Limb (tissue), 2 donors: ENCODE measurements at regions not wholly inside any gene's neighbourhood (a gene's known extent, or its start where the extent isn't known, plus 50 kb on each side); places are given as distances from the start of the nearest gene placed in this dataset.
"Not testable (repeated sequence)": the region's sequence is repeated elsewhere in the genome, so short reads cannot be mapped to it uniquely, and the experiment has no call there.

Source experiments
- DNase-seq, 2 donors: peaks; one replicate each; pipeline ENCODE4 v3.0.0-alpha.2; 2016; ENCODE audit errors: extremely low spot score in 2 of 2

GRCh38 chrX:23458957-23459356 is 124.3 kb downstream of the PTCHD1 start:
- not testable (repeated sequence) for DNase-seq

DNA sequence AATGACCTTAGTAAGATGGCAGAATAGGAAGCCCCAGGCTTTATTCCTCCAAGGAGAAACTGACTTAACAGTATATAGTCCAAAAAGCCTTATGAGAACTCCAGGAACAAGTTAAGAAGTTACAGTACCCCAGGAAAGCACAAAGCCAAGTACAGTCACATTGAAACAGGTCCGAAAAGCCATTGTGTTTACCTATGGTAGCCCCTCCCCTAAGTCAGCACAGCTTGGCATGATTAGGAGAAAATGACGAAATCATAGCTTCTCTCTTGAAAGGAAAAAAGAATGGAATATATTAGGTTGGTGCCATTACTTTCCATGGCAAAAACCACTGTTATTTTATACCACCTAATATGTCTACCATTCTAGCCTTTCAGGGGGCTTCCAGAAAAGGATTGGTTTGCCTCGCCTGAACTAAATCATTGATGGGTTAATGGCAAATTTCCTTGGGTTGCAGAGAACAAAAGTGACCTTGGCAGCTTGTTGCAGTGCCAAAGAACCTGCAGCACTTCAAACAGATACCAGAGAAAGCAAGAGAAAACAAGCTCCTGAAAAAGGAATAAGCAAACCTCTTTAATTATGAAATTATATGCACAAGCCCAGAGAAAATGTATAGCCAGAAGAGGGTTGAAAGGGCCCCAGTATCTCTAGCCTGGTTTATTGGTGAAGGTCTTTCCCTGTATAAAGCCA is 130.6 kb downstream of the PTCHD1 start:
- no peak for DNase-seq

DNA sequence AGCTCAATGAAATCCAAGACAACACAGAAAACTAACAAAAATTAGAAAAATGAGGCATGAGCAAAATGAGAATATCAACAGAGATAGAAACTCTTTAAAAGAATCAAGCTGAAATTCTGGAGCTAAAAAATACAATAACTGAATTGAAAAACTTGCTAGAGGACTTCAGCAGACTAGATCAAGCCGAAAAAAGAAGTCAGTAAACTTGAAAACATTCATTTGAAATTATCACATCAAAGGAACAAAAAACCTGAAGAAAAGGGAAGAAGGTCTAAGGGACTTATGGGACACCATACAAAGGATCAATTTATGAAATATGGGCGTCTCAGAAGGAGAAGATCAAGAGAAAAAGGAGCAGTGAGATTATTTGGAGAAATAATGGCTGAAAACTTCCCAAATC is 131.3 kb downstream of the PTCHD1 start:
- DNase-seq, result no peak

- no peak for DNase-seq
These were observed 143.4 kb downstream of the PTCHD1 start for GRCh38 chrX:23478056-23478455.

- no peak for DNase-seq
These were observed 143.9 kb downstream of the PTCHD1 start for GRCh38 chrX:23478561-23478960.

- DNase-seq, result no peak
These were observed 147.9 kb downstream of the PTCHD1 start for GRCh38 chrX:23482561-23482960.

DNA sequence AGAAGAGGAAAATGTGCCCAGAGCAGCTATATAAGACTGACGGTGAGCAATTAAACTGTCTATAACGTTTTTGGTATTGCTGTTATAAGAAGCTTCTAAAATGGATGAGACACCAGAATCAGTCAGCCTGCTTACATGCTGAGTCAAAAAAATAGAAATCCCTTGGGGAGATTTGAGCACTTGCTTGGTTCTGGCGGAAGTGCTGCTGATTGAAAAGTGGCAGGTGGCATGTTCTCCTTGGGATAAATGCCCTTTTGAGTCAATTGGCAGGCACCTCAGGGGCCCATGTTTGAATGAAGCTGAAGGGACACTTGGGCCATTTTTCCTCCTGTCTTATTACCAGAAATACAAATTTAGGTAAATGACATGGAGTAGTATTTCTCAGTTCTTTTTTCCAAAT is 148.7 kb downstream of the PTCHD1 start:
- no peak for DNase-seq

GRCh38 chrX:23493941-23494374 is 159.3 kb downstream of the PTCHD1 start:
- no peak for DNase-seq

GRCh38 chrX:23494741-23495140 is 160.1 kb downstream of the PTCHD1 start:
- no peak for DNase-seq

DNA sequence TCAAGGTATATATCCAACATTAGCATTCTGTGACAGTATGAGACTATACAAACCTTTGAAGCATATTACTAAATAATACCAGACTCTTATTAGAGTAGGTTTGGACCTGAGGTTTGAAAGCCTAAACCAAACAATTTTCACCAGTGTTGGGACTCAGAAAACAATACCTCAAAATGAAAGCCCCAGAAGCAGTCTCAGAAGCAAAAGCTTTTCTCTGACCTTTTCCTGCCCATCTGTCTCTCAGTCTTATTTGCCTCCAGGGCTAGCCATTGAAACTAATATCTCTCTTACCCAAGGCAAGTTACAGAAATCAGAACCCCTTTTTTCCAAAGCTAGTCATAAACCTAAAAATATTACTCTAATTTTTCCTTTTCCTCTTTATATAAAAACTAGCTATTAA is 163.3 kb downstream of the PTCHD1 start:
- no peak for DNase-seq

GRCh38 chrX:23501974-23502373 is 165.3 kb upstream of the PRDX4 start:
- DNase-seq, result no peak

DNA sequence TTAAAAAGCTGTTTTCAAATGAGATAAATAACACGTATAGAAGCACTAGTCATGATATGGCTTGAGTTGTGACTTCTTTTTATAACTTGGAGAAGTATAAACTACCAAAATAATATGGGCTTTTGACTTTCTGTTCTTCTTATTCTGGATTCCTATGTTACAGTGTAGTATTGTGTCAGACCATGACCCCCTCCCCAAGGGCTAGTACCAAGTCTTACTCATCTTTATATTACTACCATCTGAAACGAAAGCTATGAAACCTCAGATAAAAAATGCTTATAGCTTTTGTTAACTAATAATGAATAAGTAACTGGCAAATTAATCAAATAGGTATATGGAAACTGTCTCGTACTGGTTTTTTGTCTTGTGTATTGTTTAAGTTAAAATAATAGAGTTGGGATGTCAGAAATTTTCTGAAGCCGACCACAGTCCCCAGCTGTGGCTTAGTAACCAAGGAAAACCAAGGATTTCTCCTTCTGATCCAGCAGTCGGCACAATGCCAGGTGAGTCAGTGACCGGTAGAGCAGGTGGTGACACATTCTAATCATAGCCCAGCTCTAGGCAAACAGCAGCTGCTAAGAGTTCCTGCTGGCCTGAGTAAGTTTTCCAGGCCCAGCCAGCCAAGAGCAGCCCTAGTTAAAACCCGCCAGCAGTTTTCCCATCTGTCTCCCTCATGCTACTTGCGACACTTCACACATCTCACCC is 163.3 kb upstream of the PRDX4 start:
- DNase-seq, result peak; percentile 21 to 39

- DNase-seq, result no peak
These were observed 162.8 kb upstream of the PRDX4 start for GRCh38 chrX:23504540-23504884.

DNA sequence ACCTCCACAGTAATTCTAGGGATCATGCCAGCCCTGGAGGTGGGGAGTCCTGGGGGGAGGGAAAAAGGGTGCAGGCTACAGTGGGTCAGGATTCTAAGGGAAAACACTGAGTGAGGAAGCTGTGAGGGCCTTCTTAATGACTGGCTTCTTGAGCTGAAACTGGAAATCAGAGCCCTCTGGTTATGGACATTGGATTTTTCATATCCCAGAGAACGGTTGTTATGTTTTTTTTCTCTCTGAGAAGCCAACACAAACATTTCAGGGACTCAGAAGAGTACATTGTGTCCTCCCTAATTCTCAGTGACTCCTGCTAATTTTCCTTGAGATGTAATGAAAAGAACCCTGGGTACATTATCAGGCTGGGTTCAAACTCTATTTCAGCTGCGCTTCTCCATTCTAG is 162.4 kb upstream of the PRDX4 start:
- DNase-seq, result no peak

GRCh38 chrX:23505531-23506303 is 161.6 kb upstream of the PRDX4 start:
- no peak for DNase-seq

DNA sequence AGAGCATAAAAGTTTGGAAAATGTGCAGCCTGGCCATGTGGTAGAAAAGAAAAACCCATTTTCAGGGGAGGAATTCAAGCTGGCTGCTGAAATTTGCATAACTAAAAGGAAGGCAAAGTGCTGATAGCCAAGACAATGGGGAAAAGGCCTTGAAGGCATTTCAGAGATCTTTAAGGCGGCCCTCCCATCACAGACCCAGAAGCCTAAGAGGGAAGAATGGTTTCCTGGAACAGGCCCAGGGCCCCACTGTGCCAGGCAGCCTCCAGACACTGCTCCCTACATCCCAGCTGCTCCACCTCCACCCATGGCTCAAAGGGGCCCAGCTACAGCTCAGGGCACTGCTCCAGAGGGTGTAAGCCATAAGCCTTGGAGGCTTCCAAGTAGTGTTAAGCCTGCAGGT is 158.0 kb upstream of the PRDX4 start:
- no peak for DNase-seq

GRCh38 chrX:23511793-23512192 is 155.5 kb upstream of the PRDX4 start:
- DNase-seq, result no peak

DNA sequence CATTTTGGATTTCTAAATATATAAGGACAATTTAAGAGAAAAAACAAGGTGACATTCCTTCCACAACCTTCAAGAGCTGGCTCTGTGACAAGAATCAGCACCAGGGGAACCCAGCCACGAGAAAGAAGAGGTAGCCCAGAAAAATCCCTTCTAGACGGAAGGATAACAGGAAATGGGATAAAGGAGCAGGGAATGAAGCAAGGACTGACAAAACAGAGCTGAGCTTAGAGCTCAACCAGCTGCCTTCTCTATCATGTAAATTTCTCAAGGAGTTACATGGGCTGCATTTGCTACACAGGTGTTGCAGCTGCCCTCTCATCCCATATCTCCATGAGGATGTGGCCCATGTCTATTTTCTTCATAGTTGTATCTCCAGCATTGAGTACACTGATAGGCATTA is 154.2 kb upstream of the PRDX4 start:
- no peak for DNase-seq

DNA sequence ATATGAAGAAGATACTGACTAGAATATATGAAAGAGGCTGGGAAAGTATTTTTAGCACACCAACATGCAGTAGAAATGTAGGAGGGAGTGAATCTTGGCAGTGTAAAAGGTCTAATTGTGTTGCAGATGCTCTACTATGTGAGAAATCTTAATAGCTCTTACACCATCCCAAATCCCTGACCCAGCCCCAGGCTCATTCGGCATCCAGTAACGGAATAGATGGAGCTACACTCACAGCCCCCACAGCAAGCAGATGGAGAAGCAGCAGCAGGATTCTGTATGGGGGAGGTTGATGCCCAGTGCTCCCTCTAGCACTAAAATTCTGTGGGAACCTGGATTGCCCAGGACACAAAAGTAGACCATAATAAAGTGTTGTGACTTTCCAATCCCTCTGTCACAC is 153.2 kb upstream of the PRDX4 start:
- DNase-seq, result no peak

DNA sequence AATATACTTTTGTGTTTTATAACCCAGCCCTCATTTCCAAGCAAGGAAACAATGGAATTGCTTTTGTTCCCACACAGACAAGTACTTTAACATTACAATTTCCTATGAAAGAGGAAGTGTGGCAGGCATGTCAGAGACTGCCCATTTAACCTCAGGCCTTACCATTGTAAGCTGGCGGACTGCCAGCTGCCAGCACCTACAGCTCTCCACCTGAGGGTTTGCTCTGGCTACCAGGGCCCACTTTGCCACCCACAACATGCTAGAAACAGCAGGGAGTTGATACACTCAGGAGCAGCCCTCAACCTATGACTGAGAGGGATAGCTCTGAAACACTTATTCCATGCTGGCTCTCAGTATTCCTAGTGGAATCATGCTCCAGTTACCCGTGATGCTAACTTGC is 152.3 kb upstream of the PRDX4 start:
- no peak for DNase-seq

DNA sequence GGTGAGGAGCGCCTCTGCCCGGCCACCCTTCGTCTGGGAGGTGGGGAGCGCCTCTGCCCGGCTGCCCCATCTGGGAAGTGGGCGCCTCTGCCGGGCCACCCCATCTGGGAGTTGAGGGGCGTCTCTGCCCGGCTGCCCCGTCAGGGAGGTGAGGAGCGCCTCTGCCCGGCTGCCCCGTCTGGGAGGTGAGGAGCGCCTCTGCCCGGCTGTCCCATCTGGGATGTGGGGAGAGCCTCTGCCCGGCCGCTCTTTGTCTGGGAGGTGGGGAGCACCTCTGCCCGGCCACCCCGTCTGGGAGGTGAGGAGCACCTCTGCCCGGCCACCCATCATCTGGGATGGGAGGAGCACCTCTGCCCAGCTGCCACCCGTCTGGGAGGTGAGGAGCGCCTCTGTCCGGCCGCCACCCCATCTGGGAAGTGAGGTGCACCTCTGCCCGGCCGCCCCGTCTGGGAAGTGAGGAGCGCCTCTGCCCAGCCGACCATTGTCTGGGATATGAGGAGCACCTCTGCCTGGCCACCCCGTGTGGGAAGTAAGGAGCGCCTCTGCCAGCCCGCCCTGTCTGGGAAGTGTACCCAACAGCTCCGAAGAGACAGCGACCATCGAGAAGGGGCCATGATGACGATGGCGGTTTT is 144.2 kb upstream of the PRDX4 start:
- DNase-seq, result not testable (repeated sequence)

DNA sequence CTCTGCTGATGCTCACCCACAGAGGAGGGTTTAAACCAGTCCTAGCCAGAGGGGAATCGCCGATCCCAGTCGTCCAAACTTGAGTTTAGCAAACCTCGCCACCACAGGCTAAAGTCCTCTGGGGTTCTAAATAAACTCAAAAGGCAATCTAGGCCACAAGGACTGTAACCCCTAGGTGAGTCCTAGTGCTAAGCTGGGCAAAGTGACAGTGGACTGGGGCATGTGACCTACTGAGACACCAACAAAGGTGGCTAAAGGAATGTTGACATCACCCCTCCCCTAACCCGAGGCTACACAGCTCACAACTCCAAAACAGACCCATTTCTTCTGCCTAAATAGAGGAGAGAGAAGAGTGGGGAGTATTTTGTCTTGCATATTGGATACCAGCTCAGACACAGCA is 142.8 kb upstream of the PRDX4 start:
- no peak for DNase-seq
